Suppressor macrophage treated with lipopolysaccharide for 1 hour (primary cell): ENCODE measurements at regions not wholly inside any gene's neighbourhood (a gene's known extent, or its start where the extent isn't known, plus 50 kb on each side); places are given as distances from the start of the nearest gene placed in this dataset.
"Not testable (repeated sequence)": the region's sequence is repeated elsewhere in the genome, so short reads cannot be mapped to it uniquely, and the experiment has no call there.

Experiments used
- DNase-seq, 3 donors: peaks; one replicate each; pipeline ENCODE4 v3.0.0-alpha.2; 2020 to 2022

DNA sequence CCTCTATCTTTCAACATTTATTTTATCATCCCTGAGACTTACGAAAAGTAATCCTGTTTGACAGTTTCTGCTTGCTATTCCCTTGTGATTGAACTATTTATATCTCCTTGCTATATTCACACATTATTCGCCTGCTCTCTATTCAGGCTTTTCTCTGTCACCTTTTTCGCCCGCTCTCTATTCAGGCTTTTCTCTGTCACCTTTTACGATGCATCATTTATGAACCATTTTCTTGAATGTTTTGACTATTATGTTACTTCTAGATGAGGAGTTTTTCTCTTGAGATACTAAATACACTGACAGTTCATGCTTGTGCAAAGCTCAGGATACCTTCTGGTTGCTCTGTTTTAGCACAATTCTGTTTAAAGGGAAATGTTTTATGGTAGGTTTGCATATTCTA, 143.3 kb upstream of the VSTM2A start:
- no peak for DNase-seq

DNA sequence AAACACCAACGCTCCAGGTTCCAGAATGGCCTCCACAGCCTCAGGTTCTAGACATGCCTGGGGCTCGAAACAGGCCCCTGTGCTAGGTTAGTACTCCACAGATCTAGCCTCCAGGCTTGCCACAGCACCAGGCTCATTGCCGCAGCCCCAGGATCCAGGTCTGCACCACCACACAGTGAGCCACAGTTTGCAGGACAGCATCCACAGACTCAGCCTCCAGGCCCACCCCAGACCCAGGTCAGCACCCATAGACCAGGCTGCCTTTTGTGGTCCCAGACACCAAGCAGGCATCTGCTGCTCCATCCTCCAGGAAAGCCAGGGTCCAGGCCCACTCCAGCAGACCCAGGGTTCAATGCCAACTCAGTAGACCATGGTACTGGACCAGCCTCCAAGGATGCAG, 132.3 kb upstream of the VSTM2A start:
- DNase-seq: no peak

DNA sequence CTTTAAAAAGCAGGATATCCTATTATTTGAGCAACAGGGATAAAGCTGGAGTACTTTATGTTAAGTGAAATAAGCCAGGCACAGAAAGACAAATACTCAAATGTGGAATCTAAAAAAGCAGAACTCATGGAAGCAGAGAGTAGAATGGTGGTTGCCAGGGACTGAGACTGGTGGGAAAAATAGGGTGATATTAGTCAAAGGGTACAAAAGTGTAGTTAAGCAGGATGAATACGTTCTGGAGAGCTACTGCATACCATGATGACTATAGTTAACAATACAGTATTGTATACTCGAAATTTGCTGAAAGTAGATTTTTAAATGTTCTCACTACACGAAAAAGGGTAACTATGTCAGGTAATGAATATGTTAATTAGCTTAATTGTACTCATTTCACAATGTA, 125.5 kb upstream of the VSTM2A start:
- DNase-seq: no peak

DNA sequence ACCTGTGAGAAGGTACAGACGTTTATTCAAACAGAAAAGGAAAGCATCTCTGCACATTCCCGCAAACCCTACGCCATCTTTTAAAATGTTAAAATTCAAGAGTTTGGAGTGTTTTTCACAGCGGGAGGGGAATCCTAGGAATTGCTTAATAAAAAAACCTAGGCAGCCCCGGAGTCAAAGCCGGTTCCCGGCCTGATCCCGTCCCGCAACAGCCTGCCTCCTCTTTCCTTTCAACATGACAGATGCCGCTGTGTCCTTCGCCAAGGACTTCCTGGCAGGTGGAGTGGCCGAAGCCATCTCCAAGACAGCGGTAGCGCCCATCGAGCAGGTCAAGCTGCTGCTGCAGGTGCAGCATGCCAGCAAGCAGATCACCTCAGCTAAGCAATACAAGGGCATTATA, 123.0 kb upstream of the VSTM2A start:
- DNase-seq: no peak

DNA sequence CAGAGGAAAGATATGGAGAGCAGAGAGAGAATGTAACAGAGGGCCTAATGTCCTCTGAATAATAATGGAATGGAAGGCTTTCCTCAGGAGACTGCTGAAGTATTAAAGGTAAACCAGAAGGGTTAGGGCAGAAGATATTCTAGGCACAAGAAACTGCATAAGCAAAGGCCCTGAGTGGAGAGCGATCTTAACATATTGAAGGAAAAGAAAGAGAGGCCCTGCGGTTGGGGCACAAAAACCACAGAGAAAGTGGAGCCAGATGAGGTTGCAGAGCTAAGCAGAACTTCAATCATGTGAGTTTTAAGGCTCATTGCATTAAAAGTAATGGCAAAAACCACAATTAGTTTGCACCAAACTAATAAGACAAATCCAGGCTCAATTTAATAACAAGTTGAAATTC, 115.8 kb upstream of the VSTM2A start:
- no peak for DNase-seq

DNA sequence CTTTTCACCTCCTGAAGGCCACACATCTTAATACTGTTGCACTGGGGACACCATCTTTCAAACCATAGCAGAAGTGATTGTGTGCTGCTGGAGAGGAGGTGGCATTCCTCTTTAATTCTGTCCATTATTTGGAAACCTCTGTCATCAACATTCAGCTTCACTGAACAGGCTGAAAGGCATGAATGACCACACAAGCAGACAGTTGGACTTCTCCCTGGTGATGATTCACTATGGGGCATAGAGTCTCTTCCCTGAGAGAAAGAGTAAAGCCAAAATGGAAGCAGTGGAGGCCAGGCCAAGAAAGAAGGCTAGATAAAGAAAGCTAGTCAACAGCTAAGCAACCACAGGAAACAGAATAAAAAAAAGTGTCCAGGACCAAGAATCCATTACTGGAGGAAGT, 113.1 kb upstream of the VSTM2A start:
- DNase-seq: no peak

DNA sequence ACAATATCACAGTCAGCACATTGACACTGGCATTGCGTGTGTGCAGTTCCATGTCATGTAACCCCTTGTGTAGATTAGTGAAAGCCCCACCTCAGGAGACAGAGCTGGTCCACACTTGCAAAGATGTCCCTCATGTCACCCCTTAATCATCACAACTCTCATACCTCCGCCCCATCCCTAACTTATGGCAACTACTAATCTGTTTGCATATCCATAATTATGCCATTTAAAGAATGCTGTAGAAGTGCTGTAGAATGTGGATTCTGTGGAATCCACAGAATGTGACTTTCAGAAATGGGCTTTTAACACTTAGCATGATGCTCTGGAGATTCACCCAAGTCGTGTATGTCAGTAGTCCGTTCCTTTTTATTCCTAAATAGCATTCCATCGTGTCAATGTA, 102.8 kb upstream of the VSTM2A start:
- no peak for DNase-seq

DNA sequence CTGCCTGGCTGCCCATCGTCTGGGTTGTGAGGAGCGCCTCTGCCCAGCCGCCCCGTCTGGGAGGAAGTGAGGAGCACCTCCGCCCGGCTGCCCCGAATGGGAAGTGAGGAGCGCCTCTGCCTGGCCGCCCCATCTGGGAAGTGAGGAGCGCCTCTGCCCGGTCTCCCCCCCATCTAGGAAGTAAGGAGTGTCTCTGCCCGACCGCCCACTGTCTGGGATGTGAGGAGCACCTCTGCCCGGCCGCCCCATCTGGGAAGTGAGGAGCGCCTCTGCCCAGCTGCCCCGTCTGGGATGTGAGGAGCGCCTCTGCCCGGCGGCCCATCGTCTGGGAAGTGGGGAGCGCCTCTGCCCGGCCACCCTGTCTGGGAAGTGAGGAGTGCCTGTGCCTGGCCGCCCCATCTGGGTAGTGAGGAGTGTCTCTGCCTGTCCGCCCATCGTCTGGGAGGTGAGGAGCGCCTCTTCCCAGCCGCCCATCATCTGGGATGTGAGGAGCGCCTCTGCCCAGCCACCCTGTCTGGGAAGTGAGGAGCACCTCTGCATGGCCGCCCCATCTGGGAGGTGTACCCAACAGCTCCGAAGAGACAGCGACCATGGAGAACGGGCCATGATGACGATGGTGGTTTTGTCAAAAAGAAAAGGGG, 98.0 kb upstream of the VSTM2A start:
- DNase-seq: not testable (repeated sequence)

DNA sequence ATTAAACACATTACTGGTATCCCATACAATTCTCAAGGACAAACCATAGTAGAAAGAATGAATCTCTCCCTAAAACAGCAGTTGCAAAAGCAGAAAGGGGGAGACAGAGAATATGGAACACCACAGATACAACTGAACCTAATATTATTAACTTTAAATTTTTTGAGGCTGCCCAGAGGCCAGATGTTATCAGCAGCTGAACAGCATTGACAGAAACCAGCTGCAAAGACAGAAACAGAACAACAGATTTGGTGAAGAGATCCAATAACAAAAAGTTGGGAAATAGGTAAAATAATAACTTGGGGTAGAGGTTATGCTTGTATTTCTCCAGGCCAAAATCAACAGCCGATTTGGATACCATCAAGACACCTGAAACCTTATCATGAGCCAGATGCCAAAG, 89.0 kb upstream of the VSTM2A start:
- not testable (repeated sequence) for DNase-seq

DNA sequence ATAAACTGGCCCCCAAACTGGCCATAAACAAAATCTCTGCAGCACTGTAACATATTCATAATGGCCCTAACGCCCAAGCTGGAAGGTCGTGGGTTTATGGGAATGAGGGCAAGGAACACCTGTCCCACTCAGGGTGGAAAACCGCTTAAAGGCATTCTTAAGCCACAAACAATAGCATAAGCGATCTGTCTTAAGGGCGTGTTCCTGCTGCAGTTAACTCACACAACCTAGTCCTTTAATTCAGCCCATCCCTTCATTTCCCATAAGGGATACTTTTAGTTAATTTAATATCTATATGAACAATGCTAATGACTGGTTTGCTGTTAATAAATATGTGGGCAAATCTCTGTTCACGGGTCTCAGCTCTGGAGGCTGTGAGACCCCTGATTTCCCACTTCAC, 87.5 kb upstream of the VSTM2A start:
- not testable (repeated sequence) for DNase-seq

DNA sequence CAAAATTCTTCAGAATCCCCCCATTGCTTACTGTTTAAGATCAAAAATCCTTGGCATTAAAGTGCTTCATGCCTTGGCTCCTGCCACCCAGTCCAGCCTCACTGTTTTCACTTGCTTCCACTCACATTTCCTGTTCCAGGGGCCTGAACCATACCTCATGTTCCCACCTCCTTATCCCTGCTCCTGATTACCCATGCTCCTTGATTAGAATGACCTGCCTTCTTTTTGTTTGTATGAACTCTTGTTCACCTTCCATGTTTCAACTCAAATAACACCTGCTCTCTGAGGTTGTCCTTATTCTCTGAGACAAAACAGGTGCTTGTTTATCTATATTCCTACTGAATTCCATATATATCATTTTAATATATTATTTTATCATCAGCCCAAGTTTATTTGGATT, 77.1 kb upstream of the VSTM2A start:
- no peak for DNase-seq

DNA sequence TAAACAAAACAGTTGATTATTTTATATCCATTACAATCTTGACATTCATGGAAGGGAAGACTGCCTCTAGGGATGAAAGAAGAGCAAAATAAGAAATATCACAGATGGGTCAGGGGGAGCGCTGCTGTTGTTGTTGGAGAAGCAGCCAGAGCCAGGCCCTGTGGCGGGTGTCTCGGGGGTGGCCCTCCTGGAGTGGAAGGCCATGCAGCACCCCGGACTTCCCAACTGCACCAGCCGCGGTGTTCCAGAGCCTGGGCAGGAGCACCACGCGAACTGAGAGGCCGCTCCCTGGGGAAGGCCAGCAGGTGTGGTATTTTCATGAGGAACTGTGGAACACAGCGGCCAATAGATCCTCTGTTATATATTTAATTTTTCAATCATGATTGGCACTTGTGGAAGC, 72.4 kb upstream of the VSTM2A start:
- DNase-seq: no peak

DNA sequence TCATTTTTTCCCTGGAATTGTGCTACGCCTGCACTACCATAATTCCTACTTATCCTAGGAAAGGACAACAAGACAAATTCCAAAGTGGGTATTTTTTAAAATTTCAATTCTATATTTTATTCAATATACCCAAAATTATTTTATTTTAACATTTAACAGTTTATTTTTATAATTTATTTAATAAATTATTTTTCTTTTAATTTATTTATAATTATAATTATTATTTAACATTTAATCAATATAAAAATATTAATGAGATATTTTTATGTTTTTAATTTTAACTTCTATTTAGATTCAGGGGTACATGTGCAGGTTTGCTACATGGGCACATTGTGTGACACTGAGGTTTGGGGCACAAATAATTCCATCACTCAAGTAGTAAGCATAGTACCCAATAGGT, 65.6 kb upstream of the VSTM2A start:
- DNase-seq: no peak

DNA sequence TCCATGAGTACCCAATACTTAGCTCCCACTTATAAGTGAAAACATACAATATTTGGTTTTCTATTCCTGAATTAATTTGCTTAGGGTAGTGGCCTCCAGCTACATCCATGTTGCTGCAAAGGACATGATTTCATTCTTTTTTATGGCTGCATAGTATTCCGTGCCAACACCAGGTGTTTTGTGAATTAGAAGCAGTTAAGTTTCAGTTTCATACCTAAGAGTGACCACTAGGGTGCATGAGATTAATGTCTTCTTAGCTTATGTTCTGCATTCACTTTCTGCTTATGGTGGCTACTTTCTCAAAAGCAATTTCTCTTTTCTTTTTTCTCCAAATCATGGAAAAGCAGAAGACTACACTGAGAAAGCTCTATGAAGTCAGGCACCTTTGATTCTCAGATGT, 65.1 kb upstream of the VSTM2A start:
- no peak for DNase-seq

DNA sequence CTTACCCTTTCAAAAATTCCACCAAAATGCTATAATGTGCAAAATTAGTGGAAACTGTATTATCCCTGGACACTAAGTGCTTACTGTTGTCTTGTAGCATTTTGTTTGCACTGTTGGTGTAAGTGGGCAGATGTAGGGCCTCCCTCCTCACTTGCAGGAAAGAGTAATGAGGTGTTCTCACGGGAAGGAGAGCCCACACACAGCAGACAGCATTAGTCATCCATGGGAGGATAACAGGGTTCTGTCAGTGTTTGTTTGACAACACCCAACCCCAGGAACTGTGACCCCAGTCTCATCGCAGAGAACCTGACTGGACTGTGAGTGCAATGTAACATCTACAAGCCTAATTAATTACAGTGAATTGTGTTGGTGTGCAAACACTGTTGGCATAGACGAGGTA, 58.7 kb upstream of the VSTM2A start:
- DNase-seq: no peak

DNA sequence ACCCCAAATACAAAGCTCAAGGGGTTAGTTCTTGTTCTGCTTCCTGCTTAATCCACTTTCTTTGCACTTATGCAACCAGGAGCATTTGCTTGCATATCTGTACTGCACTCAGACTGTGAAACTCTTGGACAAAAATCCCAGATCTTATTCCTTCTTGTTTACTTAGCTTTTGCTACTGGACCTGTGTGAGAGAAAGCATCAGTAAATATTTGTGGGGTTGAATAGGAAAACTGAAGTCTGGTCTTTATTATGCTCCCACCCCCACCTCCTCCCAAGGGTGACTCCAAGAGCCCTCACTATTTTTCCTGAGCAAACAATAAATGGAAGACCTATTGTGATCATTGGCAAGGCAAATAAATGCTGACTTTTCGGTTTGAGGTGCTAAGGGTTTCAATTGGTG, 57.1 kb upstream of the VSTM2A start:
- DNase-seq: no peak
